K562 (cell line): ENCODE measurements at regions not wholly inside any gene's neighbourhood (a gene's known extent, or its start where the extent isn't known, plus 50 kb on each side); places are given as distances from the start of the nearest gene placed in this dataset.
"Not testable (repeated sequence)": the region's sequence is repeated elsewhere in the genome, so short reads cannot be mapped to it uniquely, and the experiment has no call there.

Source experiments
- ATF1 ChIP-seq, 2 experiments: fragments of 450-650 bp in 1 of 2; IDR thresholded peaks; 2 replicates each; pipeline ENCODE4 v1.6.1; 2016; ENCODE audit warnings: missing compliant biosample characterization in 1 of 2, missing genetic modification characterization in 1 of 2
- BCOR ChIP-seq: fragments of 450-650 bp; IDR thresholded peaks from 2 replicates; pipeline ENCODE4 v1.6.1; 2016
- CHCHD3 ChIP-seq: fragments of 250-450 bp; sonication (Bioruptor Pico); IDR thresholded peaks from 2 replicates; pipeline ENCODE4 v2.1.2; 2022; ENCODE audit warnings: mild to moderate bottlenecking
- E2F3 ChIP-seq: fragments of 250-450 bp; sonication (Bioruptor Pico); IDR thresholded peaks from 2 replicates; pipeline ENCODE4 v1.4.0; 2020; ENCODE audit warnings: mild to moderate bottlenecking
- ERF ChIP-seq: fragments of 450-650 bp; formaldehyde crosslinking; IDR thresholded peaks from 2 replicates; pipeline ENCODE4 v1.4.0; 2020; ENCODE audit warnings: mild to moderate bottlenecking, mixed read lengths
- GABPB1 ChIP-seq: sonication (generic); formaldehyde crosslinking; IDR thresholded peaks from 2 replicates; pipeline ENCODE4 v1.8.0; 2022; ENCODE audit warnings: mild to moderate bottlenecking, missing genetic modification reagents
- GATAD2A ChIP-seq: fragments of 450-650 bp; IDR thresholded peaks from 2 replicates; pipeline ENCODE4 v1.6.1; 2017
- JUND ChIP-seq, 2 experiments: IDR thresholded peaks; 2 replicates in 1 of 2; 3 replicates in 1 of 2; pipeline ENCODE4 v1.6.1; 2011; ENCODE audit warnings: borderline replicate concordance in 2 of 2, low read depth in 2 of 2, low read length in 2 of 2, improper control_type of control experiment in 1 of 2, missing biosample characterization in 1 of 2, missing genetic modification characterization in 1 of 2, missing genetic modification reagents in 1 of 2
- KHSRP ChIP-seq: fragments of 450-650 bp; IDR thresholded peaks from 2 replicates; pipeline ENCODE4 v1.6.1; 2017
- KLF1 ChIP-seq: fragments of 450-650 bp; IDR thresholded peaks from 2 replicates; pipeline ENCODE4 v1.6.1; 2016; ENCODE audit warnings: missing genetic modification characterization, missing compliant biosample characterization
- NFIC ChIP-seq: fragments of 450-650 bp; IDR thresholded peaks from 2 replicates; pipeline ENCODE4 v1.6.1; 2017; ENCODE audit warnings: mild to moderate bottlenecking, inconsistent platforms
- NR4A1 ChIP-seq, 2 experiments: fragments of 250-450 bp in 1 of 2; fragments of 450-650 bp in 1 of 2; sonication (Bioruptor Pico) in 1 of 2; IDR thresholded peaks; 2 replicates each; pipeline versions ENCODE4 v1.4.0 to v1.6.1; 2016 to 2020; ENCODE audit warnings: mild to moderate bottlenecking in 2 of 2, missing compliant biosample characterization in 1 of 2, missing genetic modification characterization in 1 of 2, moderate library complexity in 1 of 2
- POLR2B ChIP-seq: fragments of 450-650 bp; IDR thresholded peaks from 2 replicates; pipeline ENCODE4 v1.6.1; 2018; ENCODE audit warnings: low read depth; ENCODE audit not compliant: partially characterized antibody
- RB1 ChIP-seq: fragments of 450-650 bp; IDR thresholded peaks from 2 replicates; pipeline ENCODE4 v1.6.1; 2017; ENCODE audit warnings: low read depth, mild to moderate bottlenecking
- TOE1 ChIP-seq, 2 experiments: fragments of 450-650 bp in 1 of 2; sonication (generic) in 1 of 2; formaldehyde crosslinking in 1 of 2; IDR thresholded peaks; 2 replicates each; pipeline versions ENCODE4 v1.7.1 to v1.8.0; 2016 to 2022; ENCODE audit warnings: borderline replicate concordance in 2 of 2, mild to moderate bottlenecking in 2 of 2, antibody characterized with exemption in 1 of 2, inconsistent platforms in 1 of 2, low read depth in 1 of 2, missing genetic modification reagents in 1 of 2, moderate library complexity in 1 of 2
- ZBED1 ChIP-seq: IDR thresholded peaks from 2 replicates; pipeline ENCODE4 v1.6.1; 2014
- TF ChIP-seq, protein P1 (sequence below): sonication (generic); formaldehyde crosslinking; IDR thresholded peaks from 2 replicates; pipeline ENCODE4 v1.8.0; 2022; ENCODE audit warnings: mild to moderate bottlenecking, missing genetic modification reagents

DNA sequence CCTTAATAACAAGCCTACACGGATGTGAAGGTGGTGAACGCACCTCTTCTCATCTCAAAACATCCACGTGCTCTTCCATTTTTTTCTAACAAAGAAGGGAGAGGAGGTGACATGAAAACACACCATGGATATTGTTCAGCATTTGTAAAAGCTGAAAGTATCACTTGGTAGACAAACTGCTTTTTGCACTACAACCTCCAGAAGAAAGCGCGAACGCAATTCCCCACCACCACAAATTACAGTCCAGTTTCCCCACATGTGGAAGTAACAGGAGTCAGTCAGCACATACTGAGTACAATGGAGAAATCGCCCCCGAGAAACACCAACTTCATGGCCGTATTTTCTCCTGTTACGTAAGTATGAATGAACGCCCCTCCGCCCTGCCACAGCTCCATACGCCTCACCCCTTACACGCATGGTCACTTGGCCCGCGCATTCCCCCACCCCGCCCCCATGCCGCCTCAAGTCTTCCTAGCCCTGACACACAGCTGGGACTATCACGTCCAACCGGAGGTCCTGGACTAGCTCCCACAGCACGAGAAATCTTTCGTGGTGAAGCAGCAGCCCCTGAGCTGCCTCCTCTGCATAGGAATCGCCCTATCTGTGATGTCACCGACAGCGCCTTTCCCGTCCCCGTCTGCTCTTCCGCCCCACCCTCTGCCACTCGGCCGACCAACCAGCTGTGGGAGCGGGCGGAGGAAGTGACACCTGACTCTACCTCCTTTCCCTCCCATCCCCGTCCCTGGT lies 62.4 kb upstream of the NBPF15 start (continued):
- TF ChIP-seq TOE1 (IDR thresholded peaks at IDR 0.05; ENCODE audit: borderline replicate concordance), result peak; percentile 76
- TF ChIP-seq TOE1 (CRISPR knock-in tag; IDR thresholded peaks at IDR 0.05; ENCODE audit: borderline replicate concordance, low read depth); JUND (tag; IDR thresholded peaks at IDR 0.05; ENCODE audit: borderline replicate concordance, low read depth, low read length); NR4A1 (CRISPR knock-in tag; IDR thresholded peaks at IDR 0.05); ATF1 (CRISPR knock-in tag; IDR thresholded peaks at IDR 0.05): not testable (repeated sequence)
- TF ChIP-seq JUND (IDR thresholded peaks at IDR 0.05; ENCODE audit: borderline replicate concordance, low read depth, low read length), result 0 out of 2 replicates have a peak, but pooled peaks have one; percentile 2
- TF ChIP-seq E2F3, result 0 out of 2 replicates have a peak, but pooled peaks have one; percentile 20
- TF ChIP-seq POLR2B, result peak; percentile 99
- peak; percentile 99 for TF ChIP-seq ZBED1
- peak; percentile 93 for TF ChIP-seq CHCHD3 (CRISPR knock-in tag)
- 0 out of 2 replicates have a peak, but pooled peaks have one; percentile 44 for TF ChIP-seq NR4A1 (tag; IDR thresholded peaks at IDR 0.05)
- peak; percentile 82 for TF ChIP-seq NFIC
- peak; percentile 86 for TF ChIP-seq ERF (CRISPR knock-in tag)
- TF ChIP-seq ATF1 (tag; IDR thresholded peaks at IDR 0.05), result peak; percentile 94
- peak; percentile 41; the same call in 1 of the 2 replicates for TF ChIP-seq GATAD2A
- TF ChIP-seq GABPB1, result peak; percentile 67
- 0 out of 2 replicates have a peak, but pooled peaks have one; percentile 30 for TF ChIP-seq BCOR
- TF ChIP-seq, protein P1, sequence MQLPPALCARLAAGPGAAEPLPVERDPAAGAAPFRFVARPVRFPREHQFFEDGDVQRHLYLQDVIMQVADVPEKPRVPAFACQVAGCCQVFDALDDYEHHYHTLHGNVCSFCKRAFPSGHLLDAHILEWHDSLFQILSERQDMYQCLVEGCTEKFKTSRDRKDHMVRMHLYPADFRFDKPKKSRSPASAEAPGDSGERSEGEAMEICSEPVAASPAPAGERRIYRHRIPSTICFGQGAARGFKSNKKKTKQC (CRISPR knock-in tag), result peak; percentile 41; the same call in 1 of the 2 replicates
- TF ChIP-seq RB1, result 0 out of 2 replicates have a peak, but pooled peaks have one; percentile 13
- TF ChIP-seq KLF1 (tag), result peak; percentile 75
- TF ChIP-seq KHSRP, result 0 out of 2 replicates have a peak, but pooled peaks have one; percentile 45
- TF ChIP-seq, all 486 proteins: peak for 159; not testable (repeated sequence) for 327
